Stimulated activated CD8-positive, alpha-beta memory T cell treated with anti-CD3 and anti-CD28 coated beads, Interleukin-7, amount 100 ng/mL, for 4 hours (primary cell): ENCODE measurements at regions not wholly inside any gene's neighbourhood (a gene's known extent, or its start where the extent isn't known, plus 50 kb on each side); places are given as distances from the start of the nearest gene placed in this dataset.

Experiments
- DNase-seq, 2 donors: peaks; one replicate each; pipeline ENCODE4 v3.0.0-alpha.2; 2020; ENCODE audit warnings: low read depth in 2 of 2

- DNase-seq, result no peak
These were observed 425.3 kb upstream of the ANKRD30A start for GRCh38 chr10:36700123-36700522.

- DNase-seq, result no peak
These were observed 432.6 kb upstream of the ANKRD30A start for GRCh38 chr10:36692759-36693158.

- DNase-seq, result no peak
These were observed 436.7 kb upstream of the ANKRD30A start for GRCh38 chr10:36688717-36689116.

GRCh38 chr10:36683421-36683820 is 442.0 kb upstream of the ANKRD30A start:
- no peak for DNase-seq

GRCh38 chr10:36681751-36682632 is 443.4 kb upstream of the ANKRD30A start:
- no peak for DNase-seq

- DNase-seq, result no peak
These were observed 445.8 kb upstream of the ANKRD30A start for GRCh38 chr10:36679554-36679953.

- no peak for DNase-seq
These were observed 448.0 kb upstream of the ANKRD30A start for GRCh38 chr10:36677431-36677768.

- DNase-seq, result no peak
These were observed 448.5 kb upstream of the ANKRD30A start for GRCh38 chr10:36676756-36677430.

- no peak for DNase-seq
These were observed 449.1 kb upstream of the ANKRD30A start for GRCh38 chr10:36676321-36676720.

- DNase-seq, result no peak
These were observed 449.9 kb upstream of the ANKRD30A start for GRCh38 chr10:36675458-36675880.

- no peak for DNase-seq
These were observed 453.8 kb upstream of the ANKRD30A start for GRCh38 chr10:36671607-36672006.

GRCh38 chr10:36670621-36671402 is 454.6 kb upstream of the ANKRD30A start:
- DNase-seq, result no peak

GRCh38 chr10:36669615-36670352 is 455.6 kb upstream of the ANKRD30A start:
- no peak for DNase-seq

- no peak for DNase-seq
These were observed 458.9 kb upstream of the ANKRD30A start for GRCh38 chr10:36666451-36666850.

GRCh38 chr10:36662571-36662970 is 462.8 kb upstream of the ANKRD30A start:
- no peak for DNase-seq

GRCh38 chr10:36650274-36650673 is 475.1 kb upstream of the ANKRD30A start:
- DNase-seq, result no peak

- DNase-seq, result no peak
These were observed 477.9 kb upstream of the ANKRD30A start for GRCh38 chr10:36647540-36647939.

- DNase-seq, result no peak
These were observed 484.8 kb upstream of the ANKRD30A start for GRCh38 chr10:36640626-36641025.

GRCh38 chr10:36638462-36639155 is 486.8 kb upstream of the ANKRD30A start:
- DNase-seq, result no peak

- DNase-seq, result no peak
These were observed 488.5 kb upstream of the ANKRD30A start for GRCh38 chr10:36636879-36637278.

GRCh38 chr10:36636285-36636839 is 489.0 kb upstream of the ANKRD30A start:
- DNase-seq, result no peak
